Right lobe of liver (tissue), 6 donors: ENCODE measurements at regions not wholly inside any gene's neighbourhood (a gene's known extent, or its start where the extent isn't known, plus 50 kb on each side); places are given as distances from the start of the nearest gene placed in this dataset.

Experiments used
- ATAC-seq, 4 donors: fragments of 200-7000 bp; cut with Tn5 transposase; one replicate each; pipeline ENCODE4 v1.9.1; 2020; ENCODE audit warnings: mild to moderate bottlenecking in 4 of 4, moderate library complexity in 4 of 4
- DNase-seq, 3 donors: peaks; one replicate each; pipeline ENCODE4 v3.0.0-alpha.2; 2020
- H3K27ac ChIP-seq, 3 donors: fragments of 200-600 bp; one replicate each; pipeline ENCODE4 v1.8.0; 2022
- H3K27me3 ChIP-seq, 2 donors: fragments of 200-600 bp; one replicate each; pipeline ENCODE4 v1.8.0; 2022
- H3K36me3 ChIP-seq, 4 donors: fragments of 200-600 bp; sonication (generic) in 1 of 4; one replicate each; pipeline versions ENCODE4 v1.5.1 to v1.8.0; 2017 to 2022; ENCODE audit warnings: control low read depth in 1 of 4
- H3K4me1 ChIP-seq, 4 donors: fragments of 200-600 bp; sonication (generic) in 1 of 4; one replicate each; pipeline versions ENCODE4 v1.5.1 to v1.8.0; 2017 to 2022; ENCODE audit warnings: control low read depth in 1 of 4
- H3K4me3 ChIP-seq, 3 donors: fragments of 200-600 bp; one replicate each; pipeline ENCODE4 v1.8.0; 2022
- H3K9me3 ChIP-seq, 4 donors: fragments of 200-600 bp; sonication (generic) in 1 of 4; one replicate each; pipeline versions ENCODE4 v1.5.1 to v1.8.0; 2017 to 2022; ENCODE audit warnings: control low read depth in 1 of 4
- POLR2A ChIP-seq: fragments of 450-650 bp; IDR thresholded peaks from one replicate; pipeline ENCODE4 v1.6.1; 2017; ENCODE audit warnings: antibody characterized with exemption, mild to moderate bottlenecking
- WGBS: methylation state at CpG from one replicate; pipeline ENCODE4 v1.1.6; 2018; ENCODE audit warnings: low coverage, low lambda C conversion rate; ENCODE audit not compliant: insufficient coverage; ENCODE audit errors: missing lambda C conversion rate; 5-methylcytosine and 5-hydroxymethylcytosine counted together
- intact Hi-C, 2 donors: fragments of 100-400 bp; cut with DNase I; formaldehyde crosslinking; loops; one replicate each; pipeline versions ENCODE4 v1.11.2 to v1.14.1; 2022
- TF ChIP-seq, protein P1 (sequence below), 4 donors: fragments of 200-600 bp in 3 of 4; fragments of 450-650 bp in 1 of 4; IDR thresholded peaks; one replicate each; pipeline versions ENCODE4 v1.5.1 to v1.8.0; 2016 to 2022; ENCODE audit warnings: antibody characterized with exemption in 4 of 4, mild to moderate bottlenecking in 2 of 4
- donor health status: DM: no; HTN: yes; CAD: no.
- donor health status: DM: no; HTN: no; CAD: no.
- donor health status: DM: no; HTN: no; CAD: no.
- donor health status: DM: no; HTN: yes; CAD: no.
- donor health status: DM: no; HTN: yes; CAD: no.

DNA sequence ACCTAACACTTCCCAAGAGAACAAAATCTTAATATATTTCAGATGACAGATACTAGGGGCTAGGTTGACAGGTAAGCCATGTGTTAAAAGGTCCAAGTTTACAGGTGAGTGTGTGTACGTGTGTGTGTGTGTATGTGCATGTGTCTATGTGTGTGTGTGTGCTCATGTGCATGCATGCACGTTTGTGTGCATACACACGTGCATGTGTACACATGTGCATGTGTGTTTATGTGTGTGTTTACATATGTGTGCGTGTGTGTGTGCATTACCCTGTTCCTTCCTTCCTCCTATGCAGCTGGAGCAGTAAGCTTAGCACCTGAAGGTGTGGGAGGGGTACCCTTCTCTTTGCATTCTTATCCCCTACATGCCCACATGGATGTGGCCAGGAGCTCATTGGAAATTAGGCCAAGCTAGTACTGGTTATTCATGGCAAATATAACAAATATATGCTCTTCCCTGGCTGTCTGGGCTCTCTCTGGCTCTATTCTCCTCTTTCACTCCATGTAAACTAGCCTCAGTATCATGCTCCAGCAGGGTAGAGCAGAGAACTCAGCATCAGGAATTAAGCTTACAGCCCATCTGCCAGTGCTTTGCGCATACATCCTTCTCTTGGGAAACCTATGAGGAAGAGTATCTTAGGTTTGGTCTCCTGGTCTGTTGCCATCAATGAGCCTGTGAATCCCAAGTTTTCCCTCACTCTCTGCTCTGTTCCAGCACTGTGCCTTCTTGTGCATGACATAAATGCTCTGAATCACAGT, 258.0 kb upstream of the MYOCD start:
- H3K27ac ChIP-seq = no peak overlapping the region
- no peak for ATAC-seq

DNA sequence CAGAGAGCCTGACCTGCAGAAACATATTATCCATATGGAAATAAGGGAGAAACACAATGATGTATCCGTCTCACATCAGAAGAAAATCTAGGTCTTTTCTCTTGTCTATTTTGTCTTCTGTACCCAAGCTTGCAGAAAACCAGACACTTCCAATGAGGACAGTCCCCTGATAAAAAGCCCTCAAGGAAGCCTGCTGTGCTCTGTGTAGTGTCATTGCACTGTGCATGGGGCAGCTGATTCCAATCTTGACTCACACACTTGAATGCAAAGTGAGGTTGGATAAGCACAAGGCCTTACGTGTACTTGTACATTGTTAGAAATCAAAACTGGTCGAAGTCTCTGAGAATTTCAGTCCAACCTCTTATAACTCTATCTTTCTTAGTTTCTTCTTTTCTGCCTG, 256.6 kb upstream of the MYOCD start:
- intact Hi-C loops = no loop called here
- no peak overlapping the region for H3K4me3 ChIP-seq
- H3K27me3 ChIP-seq = no peaks in the 10 kb centered on the region
- DNase-seq (no peak), ATAC-seq (no peak)
- no peaks in the 10 kb centered on the region for H3K4me1 ChIP-seq
- TF ChIP-seq, protein P1, sequence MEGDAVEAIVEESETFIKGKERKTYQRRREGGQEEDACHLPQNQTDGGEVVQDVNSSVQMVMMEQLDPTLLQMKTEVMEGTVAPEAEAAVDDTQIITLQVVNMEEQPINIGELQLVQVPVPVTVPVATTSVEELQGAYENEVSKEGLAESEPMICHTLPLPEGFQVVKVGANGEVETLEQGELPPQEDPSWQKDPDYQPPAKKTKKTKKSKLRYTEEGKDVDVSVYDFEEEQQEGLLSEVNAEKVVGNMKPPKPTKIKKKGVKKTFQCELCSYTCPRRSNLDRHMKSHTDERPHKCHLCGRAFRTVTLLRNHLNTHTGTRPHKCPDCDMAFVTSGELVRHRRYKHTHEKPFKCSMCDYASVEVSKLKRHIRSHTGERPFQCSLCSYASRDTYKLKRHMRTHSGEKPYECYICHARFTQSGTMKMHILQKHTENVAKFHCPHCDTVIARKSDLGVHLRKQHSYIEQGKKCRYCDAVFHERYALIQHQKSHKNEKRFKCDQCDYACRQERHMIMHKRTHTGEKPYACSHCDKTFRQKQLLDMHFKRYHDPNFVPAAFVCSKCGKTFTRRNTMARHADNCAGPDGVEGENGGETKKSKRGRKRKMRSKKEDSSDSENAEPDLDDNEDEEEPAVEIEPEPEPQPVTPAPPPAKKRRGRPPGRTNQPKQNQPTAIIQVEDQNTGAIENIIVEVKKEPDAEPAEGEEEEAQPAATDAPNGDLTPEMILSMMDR (IDR thresholded peaks at IDR 0.05) = no peak
- no peak for TF ChIP-seq POLR2A
- no peaks in the 10 kb centered on the region for H3K9me3 ChIP-seq
- WGBS = 81% methylated on average over 3 of the region's 3 CpGs
- H3K36me3 ChIP-seq = no peaks in the 10 kb centered on the region
- H3K27ac ChIP-seq = no peak overlapping the region

More for the DNA sequence above, 258.0 kb upstream of the MYOCD start:
- TF ChIP-seq, protein P1 (IDR thresholded peaks at IDR 0.05) = no peak
- TF ChIP-seq POLR2A = no peak
- WGBS = 47% methylated on average over 5 of the region's 5 CpGs
- intact Hi-C loops = no loop called here
- Histone ChIP-seq H3K4me3 (no peak overlapping the region), H3K27me3 (no peaks in the 10 kb centered on the region), H3K36me3 (no peaks in the 10 kb centered on the region), H3K4me1 (no peaks in the 10 kb centered on the region), H3K9me3 (no peaks in the 10 kb centered on the region)
- DNase-seq = no peak

DNA sequence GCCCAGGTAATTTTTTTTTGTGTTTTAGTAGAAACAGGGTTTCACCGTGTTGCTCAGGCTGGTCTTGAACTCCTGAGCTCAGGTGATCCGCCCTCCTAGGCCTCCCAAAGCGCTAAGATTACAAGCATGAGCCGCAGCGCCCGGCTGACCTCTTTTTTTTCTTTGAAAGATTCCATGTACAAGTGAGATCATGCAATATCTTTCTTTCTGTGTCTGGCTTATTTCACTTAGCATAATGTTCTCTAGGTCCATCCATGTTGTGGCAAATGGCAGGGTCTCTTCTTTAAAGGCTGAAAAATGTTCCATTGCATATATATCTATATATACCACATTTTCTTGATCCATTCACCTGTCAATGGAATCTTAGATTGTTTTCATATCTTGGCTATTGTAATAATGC, 255.0 kb upstream of the MYOCD start:
- Histone ChIP-seq H3K4me1 (no peaks in the 10 kb centered on the region), H3K27me3 (no peaks in the 10 kb centered on the region), H3K9me3 (no peaks in the 10 kb centered on the region), H3K36me3 (no peaks in the 10 kb centered on the region), H3K4me3 (no peak overlapping the region), H3K27ac (no peak overlapping the region)
- intact Hi-C loops = no loop called here
- DNase-seq (no peak), ATAC-seq (no peak)
- 69% methylated on average over 6 of the region's 6 CpGs for WGBS
- no peak for TF ChIP-seq POLR2A
- TF ChIP-seq, protein P1 (IDR thresholded peaks at IDR 0.05) = no peak

DNA sequence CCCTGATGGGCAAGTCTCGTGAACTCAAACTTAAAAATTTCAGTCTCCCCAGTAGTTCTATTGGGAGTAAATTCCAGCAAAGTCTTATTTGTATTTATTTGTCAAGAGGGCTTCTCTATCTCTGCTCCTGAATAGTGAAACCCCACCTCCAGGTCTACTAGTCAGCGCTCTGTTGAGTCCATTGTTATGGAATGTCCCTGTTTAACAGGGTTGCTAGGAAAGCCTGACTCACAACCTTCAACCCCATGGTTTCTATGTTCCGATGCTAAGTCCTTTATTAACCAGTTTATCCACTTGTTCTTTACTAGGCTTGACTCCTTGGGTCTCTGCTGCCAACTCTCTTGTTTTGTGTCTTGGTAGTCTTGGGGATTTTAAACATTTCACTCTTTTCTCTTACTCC, 250.7 kb upstream of the MYOCD start:
- TF ChIP-seq POLR2A = no peak
- TF ChIP-seq, protein P1 (IDR thresholded peaks at IDR 0.05) = no peak
- H3K27me3 ChIP-seq = no peaks in the 10 kb centered on the region
- H3K36me3 ChIP-seq = no peaks in the 10 kb centered on the region
- H3K9me3 ChIP-seq = no peaks in the 10 kb centered on the region
- DNase-seq (no peak), ATAC-seq (no peak)
- H3K27ac ChIP-seq = no peak overlapping the region
- intact Hi-C loops = no loop called here
- WGBS = 58% methylated on average over 2 of the region's 3 CpGs
- no peak overlapping the region for H3K4me3 ChIP-seq
- H3K4me1 ChIP-seq = no peaks in the 10 kb centered on the region
